HepG2 (cell line): ENCODE measurements at regions not wholly inside any gene's neighbourhood (a gene's known extent, or its start where the extent isn't known, plus 50 kb on each side); places are given as distances from the start of the nearest gene placed in this dataset.

Experiments used
- DRAP1 ChIP-seq: IDR thresholded peaks from 2 replicates; pipeline ENCODE4 v1.6.1; 2016; ENCODE audit warnings: missing genetic modification reagents, missing compliant biosample characterization
- FOSL2 ChIP-seq: sonication (generic); formaldehyde crosslinking; IDR thresholded peaks from 2 replicates; pipeline ENCODE4 v1.4.0; 2020; ENCODE audit warnings: missing genetic modification reagents
- FOXK1 ChIP-seq: sonication (generic); formaldehyde crosslinking; IDR thresholded peaks from 2 replicates; pipeline ENCODE4 v1.4.0; 2020; ENCODE audit warnings: low read depth, missing genetic modification reagents, borderline replicate concordance
- FOXM1 ChIP-seq: sonication (generic); formaldehyde crosslinking; IDR thresholded peaks from 2 replicates; pipeline ENCODE4 v1.5.0; 2020; ENCODE audit warnings: missing genetic modification reagents
- GATAD1 ChIP-seq: IDR thresholded peaks from 2 replicates; pipeline ENCODE4 v1.6.1; 2016; ENCODE audit warnings: missing genetic modification reagents, missing compliant biosample characterization
- GPN1 ChIP-seq: sonication (generic); formaldehyde crosslinking; IDR thresholded peaks from 2 replicates; pipeline ENCODE4 v1.5.1; 2020; ENCODE audit warnings: missing genetic modification reagents, borderline replicate concordance
- GZF1 ChIP-seq: sonication (generic); formaldehyde crosslinking; IDR thresholded peaks from 2 replicates; pipeline ENCODE4 v1.5.1; 2020; ENCODE audit warnings: mild to moderate bottlenecking, missing genetic modification reagents
- HOXA5 ChIP-seq: sonication (generic); formaldehyde crosslinking; IDR thresholded peaks from 2 replicates; pipeline ENCODE4 v1.4.0; 2020; ENCODE audit warnings: missing genetic modification reagents
- KLF13 ChIP-seq: sonication (generic); formaldehyde crosslinking; IDR thresholded peaks from 2 replicates; pipeline ENCODE4 v1.4.0; 2020; ENCODE audit warnings: mild to moderate bottlenecking, missing genetic modification reagents
- MED13 ChIP-seq: sonication (generic); formaldehyde crosslinking; IDR thresholded peaks from 2 replicates; pipeline ENCODE4 v1.5.0; 2020; ENCODE audit warnings: missing genetic modification reagents
- NAIF1 ChIP-seq: sonication (generic); formaldehyde crosslinking; IDR thresholded peaks from 2 replicates; pipeline ENCODE4 v1.5.0; 2020; ENCODE audit warnings: mild to moderate bottlenecking, missing genetic modification reagents, borderline replicate concordance
- NFYB ChIP-seq: sonication (generic); formaldehyde crosslinking; IDR thresholded peaks from 2 replicates; pipeline ENCODE4 v1.4.0; 2020; ENCODE audit warnings: missing genetic modification reagents
- NKX3-1 ChIP-seq: sonication (generic); formaldehyde crosslinking; IDR thresholded peaks from 2 replicates; pipeline ENCODE4 v1.5.0; 2020; ENCODE audit warnings: missing genetic modification reagents
- NRL ChIP-seq: sonication (generic); formaldehyde crosslinking; IDR thresholded peaks from 2 replicates; pipeline ENCODE4 v1.5.0; 2020; ENCODE audit warnings: missing genetic modification reagents, mild to moderate bottlenecking, moderate library complexity, borderline replicate concordance
- RFX3 ChIP-seq: IDR thresholded peaks from 2 replicates; pipeline ENCODE4 v1.6.1; 2016; ENCODE audit warnings: missing biosample characterization, missing genetic modification reagents
- TCF12 ChIP-seq, 2 experiments: fragments of 450-650 bp in 1 of 2; sonication (generic) in 1 of 2; formaldehyde crosslinking in 1 of 2; IDR thresholded peaks; 2 replicates each; pipeline versions ENCODE4 v1.6.1 to v1.8.0; 2017 to 2022; ENCODE audit warnings: antibody characterized with exemption in 1 of 2, mild to moderate bottlenecking in 1 of 2, missing genetic modification reagents in 1 of 2, moderate library complexity in 1 of 2
- XRCC5 ChIP-seq: fragments of 200-400 bp; formaldehyde crosslinking; optimal IDR thresholded peaks from 2 replicates; pipeline ENCODE3; 2017; ENCODE audit warnings: mild to moderate bottlenecking, low read length
- ZBTB38 ChIP-seq: sonication (generic); formaldehyde crosslinking; IDR thresholded peaks from 2 replicates; pipeline ENCODE4 v1.5.1; 2020; ENCODE audit warnings: mild to moderate bottlenecking, missing genetic modification reagents
- ZFP41 ChIP-seq: sonication (generic); formaldehyde crosslinking; IDR thresholded peaks from 2 replicates; pipeline ENCODE4 v1.4.0; 2020; ENCODE audit warnings: mild to moderate bottlenecking, missing genetic modification reagents, borderline replicate concordance
- ZKSCAN5 ChIP-seq: sonication (generic); formaldehyde crosslinking; IDR thresholded peaks from 2 replicates; pipeline ENCODE4 v1.5.1; 2020; ENCODE audit warnings: mild to moderate bottlenecking, missing genetic modification reagents
- ZNF143 ChIP-seq: sonication (generic); formaldehyde crosslinking; IDR thresholded peaks from 2 replicates; pipeline ENCODE4 v1.4.0; 2020; ENCODE audit warnings: missing genetic modification reagents
- ZNF230 ChIP-seq: sonication (generic); formaldehyde crosslinking; IDR thresholded peaks from 2 replicates; pipeline ENCODE4 v1.4.0; 2020; ENCODE audit warnings: mild to moderate bottlenecking, missing genetic modification reagents
- ZNF530 ChIP-seq: sonication (generic); formaldehyde crosslinking; IDR thresholded peaks from 2 replicates; pipeline ENCODE4 v1.5.0; 2020; ENCODE audit warnings: low read depth, mild to moderate bottlenecking, missing genetic modification reagents
- ZNF550 ChIP-seq: sonication (generic); formaldehyde crosslinking; IDR thresholded peaks from 2 replicates; pipeline ENCODE4 v1.4.0; 2020; ENCODE audit warnings: mild to moderate bottlenecking, missing genetic modification reagents, borderline replicate concordance
- ZNF891 ChIP-seq: sonication (generic); formaldehyde crosslinking; IDR thresholded peaks from 2 replicates; pipeline ENCODE4 v1.5.0; 2020; ENCODE audit warnings: mild to moderate bottlenecking, missing genetic modification reagents
- ZSCAN12 ChIP-seq: sonication (generic); formaldehyde crosslinking; IDR thresholded peaks from 2 replicates; pipeline ENCODE4 v1.9.0; 2021; ENCODE audit warnings: mild to moderate bottlenecking, missing genetic modification reagents
- TF ChIP-seq, protein P1 (sequence below): IDR thresholded peaks from 2 replicates; pipeline ENCODE4 v1.6.1; 2016; ENCODE audit warnings: control low read depth
- TF ChIP-seq, protein P2 (sequence below): sonication (generic); formaldehyde crosslinking; IDR thresholded peaks from 2 replicates; pipeline ENCODE4 v1.4.0; 2020; ENCODE audit warnings: missing genetic modification reagents, low read depth, mild to moderate bottlenecking, borderline replicate concordance
- TF ChIP-seq, protein P3 (sequence below): sonication (generic); formaldehyde crosslinking; IDR thresholded peaks from 2 replicates; pipeline ENCODE4 v1.9.0; 2021; ENCODE audit warnings: missing genetic modification reagents, borderline replicate concordance
- TF ChIP-seq, protein P4 (sequence below): sonication (generic); formaldehyde crosslinking; IDR thresholded peaks from 2 replicates; pipeline ENCODE4 v1.4.0; 2020; ENCODE audit warnings: mild to moderate bottlenecking, low read depth, missing genetic modification reagents

- TF ChIP-seq NAIF1 (CRISPR knock-in tag), result no peak
- no peak for TF ChIP-seq DRAP1 (CRISPR knock-in tag)
- TF ChIP-seq ZBTB38, result no peak
- TF ChIP-seq NKX3-1 (CRISPR knock-in tag), result no peak
- no peak for TF ChIP-seq ZFP41
- TF ChIP-seq ZNF891 (CRISPR knock-in tag), result no peak
- TF ChIP-seq ZNF143 (CRISPR knock-in tag), result no peak
- no peak for TF ChIP-seq GATAD1 (CRISPR knock-in tag)
- TF ChIP-seq FOXM1 (CRISPR knock-in tag), result no peak
- TF ChIP-seq ZSCAN12 (CRISPR knock-in tag), result no peak
- TF ChIP-seq XRCC5, result peak; percentile 23
- TF ChIP-seq NFYB (CRISPR knock-in tag), result no peak
- TF ChIP-seq GPN1 (CRISPR knock-in tag), result no peak
- TF ChIP-seq RFX3 (CRISPR knock-in tag), result peak; percentile 59; the same call in 1 of the 2 replicates
- TF ChIP-seq GZF1 (CRISPR knock-in tag), result no peak
- no peak for TF ChIP-seq HOXA5 (CRISPR knock-in tag)
- TF ChIP-seq ZNF550, result no peak
- TF ChIP-seq, protein P1, sequence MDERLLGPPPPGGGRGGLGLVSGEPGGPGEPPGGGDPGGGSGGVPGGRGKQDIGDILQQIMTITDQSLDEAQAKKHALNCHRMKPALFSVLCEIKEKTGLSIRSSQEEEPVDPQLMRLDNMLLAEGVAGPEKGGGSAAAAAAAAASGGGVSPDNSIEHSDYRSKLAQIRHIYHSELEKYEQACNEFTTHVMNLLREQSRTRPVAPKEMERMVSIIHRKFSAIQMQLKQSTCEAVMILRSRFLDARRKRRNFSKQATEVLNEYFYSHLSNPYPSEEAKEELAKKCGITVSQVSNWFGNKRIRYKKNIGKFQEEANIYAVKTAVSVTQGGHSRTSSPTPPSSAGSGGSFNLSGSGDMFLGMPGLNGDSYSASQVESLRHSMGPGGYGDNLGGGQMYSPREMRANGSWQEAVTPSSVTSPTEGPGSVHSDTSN (CRISPR knock-in tag), result no peak
- 0 out of 2 replicates have a peak, but pooled peaks have one; percentile 15 for TF ChIP-seq FOXK1 (CRISPR knock-in tag)
- no peak for TF ChIP-seq ZNF230 (CRISPR knock-in tag)
- TF ChIP-seq, protein P2, sequence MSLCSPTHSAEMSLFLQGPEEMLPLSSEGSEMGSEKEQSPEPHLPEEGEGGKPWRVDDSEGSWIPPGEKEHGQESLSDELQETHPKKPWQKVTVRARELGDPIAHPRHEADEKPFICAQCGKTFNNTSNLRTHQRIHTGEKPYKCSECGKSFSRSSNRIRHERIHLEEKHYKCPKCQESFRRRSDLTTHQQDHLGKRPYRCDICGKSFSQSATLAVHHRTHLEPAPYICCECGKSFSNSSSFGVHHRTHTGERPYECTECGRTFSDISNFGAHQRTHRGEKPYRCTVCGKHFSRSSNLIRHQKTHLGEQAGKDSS (CRISPR knock-in tag), result no peak
- no peak for TF ChIP-seq KLF13 (CRISPR knock-in tag)
- TF ChIP-seq MED13 (CRISPR knock-in tag), result no peak
- TF ChIP-seq, protein P3, sequence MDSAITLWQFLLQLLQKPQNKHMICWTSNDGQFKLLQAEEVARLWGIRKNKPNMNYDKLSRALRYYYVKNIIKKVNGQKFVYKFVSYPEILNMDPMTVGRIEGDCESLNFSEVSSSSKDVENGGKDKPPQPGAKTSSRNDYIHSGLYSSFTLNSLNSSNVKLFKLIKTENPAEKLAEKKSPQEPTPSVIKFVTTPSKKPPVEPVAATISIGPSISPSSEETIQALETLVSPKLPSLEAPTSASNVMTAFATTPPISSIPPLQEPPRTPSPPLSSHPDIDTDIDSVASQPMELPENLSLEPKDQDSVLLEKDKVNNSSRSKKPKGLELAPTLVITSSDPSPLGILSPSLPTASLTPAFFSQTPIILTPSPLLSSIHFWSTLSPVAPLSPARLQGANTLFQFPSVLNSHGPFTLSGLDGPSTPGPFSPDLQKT (CRISPR knock-in tag), result no peak
- TF ChIP-seq, protein P4, sequence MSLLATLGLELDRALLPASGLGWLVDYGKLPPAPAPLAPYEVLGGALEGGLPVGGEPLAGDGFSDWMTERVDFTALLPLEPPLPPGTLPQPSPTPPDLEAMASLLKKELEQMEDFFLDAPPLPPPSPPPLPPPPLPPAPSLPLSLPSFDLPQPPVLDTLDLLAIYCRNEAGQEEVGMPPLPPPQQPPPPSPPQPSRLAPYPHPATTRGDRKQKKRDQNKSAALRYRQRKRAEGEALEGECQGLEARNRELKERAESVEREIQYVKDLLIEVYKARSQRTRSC (CRISPR knock-in tag), result no peak
- no peak for TF ChIP-seq ZNF530 (CRISPR knock-in tag)
- peak; percentile 88 for TF ChIP-seq ZKSCAN5 (CRISPR knock-in tag)
- TF ChIP-seq NRL (CRISPR knock-in tag), result no peak
- TF ChIP-seq TCF12 (IDR thresholded peaks at IDR 0.05), result no peak
- no peak for TF ChIP-seq TCF12 (CRISPR knock-in tag; IDR thresholded peaks at IDR 0.05)
- TF ChIP-seq FOSL2 (CRISPR knock-in tag), result peak; percentile 50
Measured at GRCh38 chr4:138910914-138911336, 104.7 kb upstream of the NOCT start (continued).
